NCI-H82 (cell line): ENCODE measurements at regions not wholly inside any gene's neighbourhood (a gene's known extent, or its start where the extent isn't known, plus 50 kb on each side); places are given as distances from the start of the nearest gene placed in this dataset.

Experiments
- DNase-seq: peaks from one replicate; lab custom pipeline; 2025; lab: John Stamatoyannopoulos, UW

DNA sequence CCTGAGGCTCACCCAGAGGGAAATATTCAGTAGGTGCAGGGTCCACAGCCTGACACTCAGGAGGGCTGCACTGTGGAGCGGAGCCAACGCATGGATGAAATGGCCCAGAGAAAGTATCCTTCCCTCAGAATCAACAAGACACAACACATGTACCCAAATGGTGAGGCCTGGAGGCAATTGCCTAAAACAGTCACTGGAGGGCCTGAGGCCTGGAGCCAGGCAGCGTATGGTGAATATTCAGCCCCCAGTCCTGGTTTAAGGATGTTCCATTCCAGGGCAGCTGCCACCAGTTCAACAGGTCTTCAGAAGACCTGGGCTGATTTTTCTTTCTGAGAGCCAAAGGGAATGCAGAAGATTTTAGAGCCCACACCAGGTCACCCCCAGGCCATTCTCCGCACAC lies 264.8 kb downstream of the INSC start:
- no peak for DNase-seq

DNA sequence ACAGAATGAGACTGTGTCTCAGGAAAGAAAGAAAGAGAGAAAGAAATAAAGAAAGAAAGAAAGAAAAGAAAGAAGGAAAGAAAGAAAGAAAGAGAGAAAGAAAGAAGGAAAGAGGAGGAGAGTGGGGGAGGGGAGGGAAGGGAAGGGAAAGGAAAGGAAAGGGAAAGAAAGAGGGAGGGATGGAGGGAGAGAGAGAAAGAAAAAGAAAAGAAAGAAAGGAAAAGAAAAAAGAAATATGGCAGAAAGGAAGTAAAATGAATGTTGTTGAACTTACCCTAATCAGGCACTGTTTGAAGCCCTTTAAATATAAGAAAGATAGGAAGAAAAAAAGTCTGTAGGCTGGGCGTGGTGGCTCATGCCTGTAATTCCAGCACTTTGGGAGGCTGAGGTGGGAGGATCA lies 276.1 kb downstream of the INSC start:
- DNase-seq = no peak

DNA sequence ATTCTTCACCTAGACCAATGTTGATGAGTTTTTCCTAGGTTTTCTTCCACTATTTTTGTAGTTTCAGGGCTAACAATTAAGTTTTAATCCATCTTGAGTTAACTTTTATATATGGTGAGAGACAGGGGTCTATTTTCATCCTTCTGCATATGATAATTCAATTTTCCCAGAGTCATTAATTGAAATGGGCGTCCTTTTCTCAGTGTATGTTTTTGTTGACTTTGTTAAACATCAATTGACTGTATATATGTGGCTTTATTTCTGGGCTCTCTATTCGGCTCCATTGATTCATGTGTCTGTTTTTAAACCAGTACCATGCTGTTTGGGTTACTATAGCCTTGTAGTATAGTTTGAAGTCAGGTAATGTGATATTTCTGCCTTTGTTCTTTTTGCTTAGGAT lies 282.1 kb downstream of the INSC start:
- no peak for DNase-seq

DNA sequence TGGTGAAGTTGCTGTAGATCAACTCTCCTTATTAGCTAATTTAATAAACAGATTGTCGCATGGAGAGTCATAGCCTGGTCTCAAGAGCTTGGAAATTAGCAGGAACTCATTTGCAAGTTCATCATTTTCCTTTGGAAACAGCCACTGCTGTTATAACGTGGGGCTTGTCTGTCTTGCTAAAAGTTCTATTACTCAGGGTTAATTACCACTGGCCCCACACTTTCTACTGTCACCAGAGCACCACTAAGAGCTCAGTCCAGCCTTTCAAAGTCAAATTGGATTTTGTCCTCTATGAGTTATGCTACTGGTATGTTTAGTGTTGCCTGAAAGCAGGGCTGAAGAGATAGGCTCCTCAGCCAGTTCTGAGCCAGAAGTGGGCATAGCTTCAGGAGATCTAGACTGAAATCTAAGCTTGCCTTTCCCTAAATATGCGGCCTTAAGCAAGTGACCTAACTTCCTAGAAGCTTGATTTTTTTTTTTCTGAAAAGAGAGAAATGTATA lies 292.2 kb downstream of the INSC start:
- DNase-seq = no peak

DNA sequence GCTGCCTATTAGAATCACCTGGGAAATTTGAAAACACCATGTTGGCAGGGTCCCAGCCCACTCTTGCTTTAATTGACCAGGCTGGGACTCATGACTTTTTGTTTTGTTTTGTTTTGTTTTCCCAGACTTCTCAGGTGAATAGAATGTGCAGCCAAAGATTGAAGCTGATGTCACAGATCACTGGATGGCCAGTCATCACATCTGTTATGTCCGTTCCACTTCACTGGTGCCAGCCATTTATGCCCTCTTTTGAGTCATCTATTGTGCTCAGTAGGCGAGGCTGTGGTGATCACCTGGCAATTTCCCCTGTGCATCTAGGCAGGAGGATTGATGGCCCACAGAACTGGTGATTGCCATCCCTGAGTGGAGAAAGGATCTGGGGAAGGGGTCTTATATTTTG lies 297.3 kb downstream of the INSC start:
- DNase-seq = no peak

DNA sequence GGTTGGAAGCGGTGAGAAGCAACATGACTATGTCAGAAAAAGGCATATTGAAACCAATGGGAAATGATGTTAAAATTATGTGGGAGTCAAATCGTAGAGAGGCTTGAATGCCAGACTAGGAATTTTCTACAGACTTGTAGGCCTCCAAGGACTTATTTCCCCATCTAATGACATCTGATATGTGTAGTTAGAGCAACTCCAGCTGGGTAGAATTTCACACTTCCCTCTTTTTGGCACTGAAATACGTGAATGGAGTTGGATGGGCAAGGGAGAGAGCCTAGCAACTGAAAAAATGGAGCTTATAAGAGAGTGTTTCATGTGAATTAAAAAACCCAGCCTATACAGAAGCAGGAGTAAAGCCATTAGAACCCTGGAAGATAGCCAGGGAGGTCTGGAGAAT lies 304.2 kb downstream of the INSC start:
- DNase-seq = no peak

DNA sequence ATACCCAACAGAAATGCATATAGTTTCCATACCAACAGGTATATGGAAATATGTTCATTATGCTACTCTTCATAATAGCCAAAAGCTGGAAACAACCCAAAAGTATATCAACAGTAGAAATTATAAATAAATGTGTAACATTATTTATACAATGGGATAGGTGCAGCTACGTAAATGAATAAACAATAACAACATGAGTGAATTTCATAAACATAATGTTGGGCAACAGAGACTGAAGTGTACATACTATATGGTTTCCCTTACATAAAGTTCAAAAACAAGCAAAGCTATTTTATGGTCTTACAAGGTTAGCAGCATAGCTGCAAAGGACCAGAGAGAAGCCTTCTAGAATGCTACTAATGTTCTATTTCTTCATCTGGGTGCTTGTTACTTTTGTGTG lies 305.0 kb downstream of the INSC start:
- DNase-seq = no peak

DNA sequence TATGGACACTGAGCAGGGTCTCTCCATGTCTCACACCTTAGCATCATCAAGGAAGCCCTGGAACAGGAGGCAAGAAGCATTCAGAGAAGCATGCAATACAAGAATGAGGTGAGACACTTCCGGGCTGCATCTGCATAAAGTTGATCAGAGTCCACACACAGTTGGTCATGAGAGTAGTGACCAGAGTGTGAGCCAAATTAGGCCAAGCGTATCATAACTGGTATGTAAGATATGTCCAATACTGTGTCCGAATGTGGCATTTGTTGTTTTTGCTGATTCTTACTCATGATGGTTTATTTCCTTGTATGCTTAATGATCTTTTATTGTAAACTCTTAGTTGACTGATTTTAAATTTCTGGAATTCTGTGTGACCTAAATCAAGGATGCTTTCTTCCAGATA lies 315.7 kb downstream of the INSC start:
- no peak for DNase-seq

DNA sequence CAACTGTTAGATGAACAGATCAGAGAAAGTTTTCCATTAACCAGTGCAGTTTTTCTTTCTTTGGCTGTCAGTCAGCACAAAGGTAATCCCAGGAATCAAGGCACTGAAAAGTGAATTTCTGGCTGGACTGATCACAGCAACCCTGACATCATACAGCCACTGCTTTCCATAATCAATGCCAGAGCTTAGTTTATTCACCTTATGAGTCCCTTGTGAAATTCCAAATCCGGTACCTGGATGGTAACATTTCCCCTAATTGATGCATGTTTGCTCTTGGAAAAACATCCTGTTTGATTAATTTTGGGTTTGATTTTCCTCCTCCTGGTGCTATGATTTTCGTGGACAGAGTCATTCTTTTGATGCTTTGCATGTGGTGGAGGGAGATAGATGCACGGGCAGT lies 319.8 kb downstream of the INSC start:
- no peak for DNase-seq

DNA sequence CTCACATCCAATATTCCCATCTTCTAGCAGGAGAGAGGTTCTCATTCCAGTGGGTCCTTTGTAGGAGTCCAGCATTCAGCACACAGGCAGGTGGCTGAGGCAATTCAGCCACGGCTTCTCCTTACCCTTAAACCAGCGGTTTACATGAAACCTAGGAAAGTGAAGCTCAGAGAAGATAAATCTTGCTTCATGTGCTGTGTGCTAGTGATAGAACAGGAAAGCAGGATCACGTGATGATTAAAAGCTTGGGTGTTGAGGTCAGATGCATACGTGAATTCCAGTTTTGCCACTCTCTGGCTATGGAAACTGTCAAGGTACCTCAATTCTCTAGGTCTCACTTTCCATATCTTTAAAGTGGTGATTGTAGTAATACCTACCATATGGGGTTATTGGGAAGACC lies 331.6 kb downstream of the INSC start:
- no peak for DNase-seq

DNA sequence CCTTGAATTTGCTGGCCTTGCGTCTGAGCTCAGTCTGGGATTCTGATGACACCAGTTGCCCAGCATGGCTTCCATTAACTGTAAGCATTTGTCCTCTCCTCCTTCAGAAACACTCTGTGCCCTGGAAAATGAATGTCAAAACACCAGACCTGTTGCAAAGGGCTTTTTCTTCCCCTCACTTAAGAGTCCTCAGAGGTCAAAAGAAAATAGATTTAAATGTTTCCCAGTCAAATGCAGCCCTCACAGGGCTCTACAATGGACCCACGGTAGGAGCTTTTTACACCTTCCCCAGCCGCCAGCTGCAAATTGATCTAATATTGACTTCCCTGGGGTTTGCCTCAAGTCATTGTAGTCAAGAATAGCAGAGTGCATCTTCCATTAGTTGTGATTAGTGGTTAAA lies 332.2 kb downstream of the INSC start:
- no peak for DNase-seq

DNA sequence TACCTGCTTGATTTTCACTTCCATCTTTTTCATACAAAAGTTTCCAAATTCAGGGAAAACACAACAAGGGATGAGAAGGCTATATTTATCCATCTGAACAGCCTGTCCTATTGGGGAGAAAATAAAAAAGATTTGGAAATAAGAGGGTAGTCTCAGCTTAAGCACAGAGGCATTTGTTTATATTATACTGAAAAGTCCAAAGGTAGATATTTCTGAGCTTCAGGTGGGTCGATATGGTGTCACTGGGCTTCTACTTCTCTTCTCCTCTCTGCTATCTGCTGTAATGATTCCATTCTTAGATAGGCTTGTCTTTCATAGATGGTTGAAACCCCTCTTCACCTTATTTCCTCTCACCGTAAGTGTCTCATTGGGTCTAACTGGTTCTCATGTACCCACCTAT lies 337.0 kb downstream of the INSC start:
- DNase-seq = no peak

DNA sequence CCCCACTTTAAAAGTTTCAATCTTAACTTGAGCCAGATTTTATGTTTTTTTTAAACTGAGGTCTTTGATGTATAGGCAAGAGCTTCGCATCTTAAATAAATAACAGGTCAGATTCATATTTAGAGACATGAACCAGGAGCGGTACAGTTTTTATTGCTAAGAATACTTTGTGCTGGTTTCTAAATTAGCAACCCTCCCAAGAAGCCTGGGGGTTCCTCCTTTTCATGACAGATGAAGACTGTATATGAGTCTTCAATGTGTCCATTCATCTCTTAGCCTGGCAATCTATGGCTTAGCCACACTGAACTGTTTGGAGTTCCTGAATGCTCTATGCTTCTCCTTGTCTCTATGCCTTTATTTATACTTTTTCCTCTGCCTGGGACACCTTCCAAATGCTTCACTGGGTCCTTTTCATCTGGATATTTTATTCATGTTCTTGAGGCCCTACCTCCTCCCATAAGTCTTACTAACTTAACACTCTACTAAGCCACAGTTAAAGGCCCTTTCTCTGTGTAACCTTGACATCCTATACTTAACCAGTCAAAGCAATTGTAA lies 338.6 kb downstream of the INSC start:
- no peak for DNase-seq

DNA sequence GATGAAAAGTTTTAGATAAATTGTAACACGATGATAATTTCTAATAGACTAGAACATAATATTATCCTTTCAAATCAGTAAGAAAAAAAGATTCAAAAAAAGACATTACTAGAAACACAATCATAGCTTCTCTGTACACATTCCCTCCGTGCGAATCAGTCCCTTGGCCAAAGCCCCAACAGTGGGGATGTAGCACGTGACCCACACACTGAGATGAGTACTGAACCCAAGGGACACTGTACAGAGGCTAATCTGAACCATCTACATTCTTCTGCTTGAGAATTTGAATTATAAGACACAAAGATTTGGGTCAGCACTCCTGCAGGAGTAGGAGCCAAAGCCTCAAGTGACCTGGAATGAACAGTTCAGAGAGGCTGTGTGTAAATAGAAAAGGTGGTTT lies 353.7 kb downstream of the INSC start:
- no peak for DNase-seq

DNA sequence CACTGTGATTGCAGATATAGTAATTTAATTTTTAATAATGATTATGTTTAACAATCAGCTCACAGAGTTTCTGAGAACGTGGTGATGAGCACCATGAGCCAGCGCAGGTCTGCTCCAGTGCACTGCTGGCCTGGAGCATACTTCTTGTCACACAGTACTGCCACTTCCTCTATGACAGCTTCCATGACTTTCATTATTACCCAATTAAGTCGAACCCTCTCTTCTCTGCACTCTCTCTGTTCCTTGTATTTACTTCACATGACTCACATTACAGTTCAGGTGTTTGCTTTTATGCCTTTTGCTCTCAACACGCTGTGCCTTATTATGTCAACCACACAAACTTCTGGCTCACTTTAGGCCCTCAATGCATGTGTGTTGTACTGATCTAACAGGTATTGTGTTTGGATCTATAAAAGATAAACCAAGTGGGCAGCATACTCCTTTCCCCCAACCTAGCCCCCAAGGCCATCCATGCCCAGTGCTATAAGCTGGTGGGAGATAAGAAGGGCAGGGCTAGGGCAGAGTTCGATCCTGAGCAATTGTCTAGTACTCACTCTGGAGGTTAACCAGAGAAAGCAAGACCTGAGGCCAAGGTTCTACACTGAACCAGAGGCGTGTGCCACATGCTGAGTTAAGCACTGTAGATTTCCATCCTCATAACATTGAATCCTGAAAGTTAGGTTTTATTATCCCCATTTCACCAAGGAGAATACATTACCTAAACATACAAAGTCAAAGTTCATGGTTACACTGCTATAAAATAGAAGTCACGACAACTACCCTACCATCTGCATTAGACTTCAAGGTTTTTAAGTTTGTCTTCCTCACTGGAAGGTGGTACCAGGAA lies 356.5 kb downstream of the INSC start:
- DNase-seq = no peak

DNA sequence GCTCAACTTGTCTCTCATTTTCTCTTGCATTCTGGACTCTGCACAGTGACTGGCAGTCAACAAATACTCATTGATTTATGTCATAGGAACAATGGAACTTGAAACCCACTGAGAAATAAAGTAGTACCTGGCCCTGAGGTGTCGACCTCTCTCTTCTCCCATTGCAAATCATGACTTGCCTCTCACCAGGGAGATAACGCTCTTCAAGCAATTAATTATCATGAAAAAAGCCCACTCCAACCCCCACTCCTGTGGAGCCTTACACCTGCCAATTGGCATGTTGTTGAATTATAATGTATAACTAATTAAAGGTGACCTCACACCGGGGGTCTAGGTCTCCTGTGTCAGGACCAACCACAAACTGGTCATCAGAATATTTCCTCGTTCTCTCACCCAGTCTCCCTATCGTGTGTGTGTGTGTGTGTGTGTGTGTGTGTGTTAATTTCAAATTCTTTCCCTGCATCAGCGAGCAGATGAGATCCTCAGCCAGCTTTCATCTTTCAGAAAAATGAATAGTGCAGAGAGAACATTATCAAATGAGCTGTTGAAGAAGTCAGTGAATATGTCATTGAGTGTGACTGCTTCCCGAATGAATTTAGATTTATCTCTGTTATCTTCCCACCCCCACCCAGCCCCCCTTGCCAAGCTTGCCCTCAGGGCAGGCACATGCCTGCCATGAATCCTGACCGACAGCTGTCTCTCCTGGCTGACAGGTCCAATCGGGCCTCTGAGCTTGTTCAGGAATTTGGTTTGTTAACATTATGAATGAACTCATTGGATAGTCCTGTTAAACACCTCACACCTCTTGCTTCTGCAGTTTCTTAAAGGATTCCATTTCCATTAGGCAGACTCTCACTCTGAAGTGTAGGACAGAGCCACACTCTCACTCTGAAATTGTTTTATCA lies 357.4 kb downstream of the INSC start:
- DNase-seq = no peak

DNA sequence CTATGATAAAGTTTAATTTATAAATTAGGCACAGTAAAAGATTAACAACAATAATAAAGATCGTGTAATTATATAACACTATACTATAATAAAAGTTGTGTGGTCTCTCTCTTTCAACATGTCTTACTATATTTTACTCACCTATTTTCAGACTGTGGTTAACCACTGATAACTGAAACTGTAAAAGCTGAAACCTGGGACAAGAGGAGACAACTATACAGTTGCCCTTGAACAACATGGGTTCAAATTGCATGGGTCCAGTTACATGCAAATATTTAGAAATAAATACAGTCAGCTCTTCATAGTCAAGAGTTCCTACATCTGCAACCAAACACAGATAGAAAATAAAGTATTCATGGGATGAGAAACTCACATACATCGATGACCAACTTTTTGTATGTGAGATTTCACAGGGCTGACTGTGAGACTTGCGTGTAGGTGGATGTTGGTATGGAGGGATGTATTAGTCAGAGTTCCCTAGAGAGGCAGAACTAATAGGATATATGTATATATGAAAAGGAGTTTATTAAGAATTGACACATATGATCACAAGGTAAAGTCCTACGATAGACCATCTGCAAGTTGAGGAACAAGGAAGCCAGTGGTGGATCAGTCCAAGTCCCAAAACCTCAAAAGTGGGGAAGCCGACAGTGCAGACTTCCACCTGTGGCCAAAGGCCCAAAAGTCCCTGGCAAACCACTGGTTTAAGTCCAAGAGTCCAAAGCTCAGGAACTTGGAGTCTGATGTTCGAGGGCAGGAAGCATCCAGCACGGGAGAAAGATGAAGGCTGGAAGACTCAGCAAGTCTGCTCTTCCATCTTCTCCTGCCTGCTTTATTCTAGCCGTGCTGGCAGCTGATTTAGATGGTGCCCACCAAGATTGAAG lies 359.5 kb downstream of the INSC start:
- no peak for DNase-seq

DNA sequence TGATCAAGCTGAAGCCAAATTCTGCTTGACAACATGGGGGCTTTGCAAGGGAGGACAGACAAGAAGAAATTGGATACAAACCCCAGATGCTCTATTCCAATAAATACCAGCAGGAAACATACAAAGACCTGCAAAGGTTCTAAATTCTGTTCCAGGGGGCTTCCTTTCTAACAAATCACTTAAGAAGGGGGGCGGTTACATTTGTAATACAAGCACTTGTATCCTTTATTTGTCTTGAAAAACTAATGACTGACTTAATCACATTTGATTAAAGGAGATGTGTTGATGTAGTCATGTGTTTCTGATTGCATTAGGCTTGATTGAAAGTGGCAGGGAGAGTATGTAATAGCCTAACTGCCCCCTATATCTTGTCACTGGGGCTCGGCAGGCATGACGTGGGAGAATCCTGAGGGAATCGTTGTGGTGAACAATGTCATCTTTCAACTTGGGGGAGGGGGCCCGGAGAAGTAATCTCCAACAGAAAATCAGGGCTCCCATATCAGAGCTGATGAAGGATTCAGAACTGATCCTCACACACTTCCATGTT lies 361.7 kb downstream of the INSC start:
- peak; percentile 86 for DNase-seq

DNA sequence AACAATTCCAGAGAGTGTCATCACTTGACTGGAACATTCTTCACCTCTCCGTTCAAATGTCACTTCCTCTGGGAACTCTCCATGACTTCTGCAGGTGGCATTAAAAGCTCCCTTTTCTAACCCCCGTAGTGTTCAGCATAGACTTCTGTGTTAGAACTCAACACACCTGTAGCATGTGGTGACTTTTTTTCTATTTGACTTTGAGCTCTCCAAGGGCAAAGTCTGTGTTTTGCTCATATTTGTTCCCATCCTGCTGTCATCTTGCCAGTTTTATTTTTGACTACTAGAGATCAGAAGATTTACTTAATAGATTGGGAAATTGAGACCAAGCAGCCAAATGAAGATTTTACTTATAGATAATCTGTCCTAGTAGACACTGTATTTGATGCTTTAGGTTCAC lies 367.1 kb downstream of the INSC start:
- DNase-seq = no peak

DNA sequence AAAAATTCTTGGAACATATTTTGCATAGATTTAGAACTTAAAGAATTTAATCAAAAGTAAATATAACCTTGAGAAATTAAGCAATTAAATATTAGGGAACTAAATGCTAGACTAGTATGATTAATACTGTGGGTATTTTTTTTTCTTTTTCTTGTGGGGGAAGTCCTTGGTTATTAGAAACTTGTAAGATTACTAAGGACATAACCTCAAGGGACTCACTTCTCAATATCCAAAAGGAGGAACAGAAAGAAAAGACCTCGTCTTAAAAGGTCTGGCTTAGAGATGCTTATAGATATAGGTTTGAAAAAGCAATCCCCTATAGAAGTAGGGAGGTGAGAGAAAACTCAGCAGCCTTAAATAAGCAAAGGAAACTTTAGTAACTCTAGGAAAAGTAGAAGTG lies 368.5 kb downstream of the INSC start:
- no peak for DNase-seq

DNA sequence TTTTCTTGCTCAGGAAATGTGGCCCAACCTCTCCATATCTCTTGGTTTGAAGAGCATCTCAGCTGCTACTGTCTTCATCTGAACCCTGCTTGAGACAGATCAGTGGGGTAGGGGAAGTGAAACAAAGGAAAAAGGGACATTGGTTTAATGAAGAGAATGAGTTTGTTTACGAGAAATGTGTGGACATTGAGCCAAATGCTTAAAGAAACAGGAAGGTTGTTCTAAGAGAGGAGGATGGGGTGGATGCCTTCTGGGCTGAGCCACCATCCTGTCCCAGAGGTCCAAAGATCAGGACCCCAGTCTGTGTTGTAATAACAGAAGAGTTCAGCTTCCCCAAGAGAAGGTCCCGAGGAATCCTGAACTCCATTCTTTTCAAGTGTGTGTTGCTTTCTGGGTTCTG lies 369.7 kb downstream of the INSC start:
- DNase-seq = no peak

DNA sequence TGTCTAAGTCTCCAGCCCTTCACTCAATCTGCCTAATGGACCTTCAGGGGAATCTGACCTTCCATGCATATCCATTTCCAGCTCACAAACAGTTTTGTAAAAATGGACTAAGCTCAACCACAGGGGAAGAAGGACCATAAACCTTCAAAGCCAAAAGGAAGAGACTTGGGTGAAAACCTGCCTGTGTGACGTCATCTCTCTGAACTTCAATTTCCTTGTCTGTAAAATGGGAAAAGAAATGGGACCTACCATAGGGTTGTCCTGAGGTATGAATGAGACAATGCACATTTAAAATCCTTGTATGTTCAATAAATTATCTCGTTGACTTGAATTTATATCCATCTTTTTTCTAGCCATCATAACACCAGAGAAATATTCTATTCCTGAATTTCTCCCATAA lies 370.7 kb downstream of the INSC start:
- DNase-seq = no peak
